HG03432 (cell line): ENCODE measurements at regions not wholly inside any gene's neighbourhood (a gene's known extent, or its start where the extent isn't known, plus 50 kb on each side); places are given as distances from the start of the nearest gene placed in this dataset.

Experiments
- ATAC-seq: cut with Tn5 transposase; IDR thresholded peaks from one replicate; pipeline ENCODE4 v1.9.1; 2021; ENCODE audit warnings: mild to moderate bottlenecking, moderate library complexity; ENCODE audit not compliant: unreplicated experiment

GRCh38 chr13:26942184-26942583, 181.6 kb upstream of the GPR12 start:
- no peak for ATAC-seq

- no peak for ATAC-seq
Observed at GRCh38 chr13:26941345-26942174, 181.0 kb upstream of the GPR12 start.

GRCh38 chr13:26934096-26934495, 173.5 kb upstream of the GPR12 start:
- ATAC-seq = no peak

GRCh38 chr13:26932465-26932864, 171.9 kb upstream of the GPR12 start:
- no peak for ATAC-seq

- peak; percentile 51 for ATAC-seq
Observed at GRCh38 chr13:26929971-26930730, 169.6 kb upstream of the GPR12 start.

- no peak for ATAC-seq
Observed at GRCh38 chr13:26927511-26927910, 166.9 kb upstream of the GPR12 start.

- no peak for ATAC-seq
Observed at GRCh38 chr13:26926371-26926770, 165.8 kb upstream of the GPR12 start.

- no peak for ATAC-seq
Observed at GRCh38 chr13:26923824-26924605, 163.4 kb upstream of the GPR12 start.

- no peak for ATAC-seq
Observed at GRCh38 chr13:26921918-26922317, 161.3 kb upstream of the GPR12 start.

- ATAC-seq = no peak
Observed at GRCh38 chr13:26920614-26921355, 160.2 kb upstream of the GPR12 start.

- ATAC-seq = no peak
Observed at GRCh38 chr13:26919732-26920131, 159.1 kb upstream of the GPR12 start.

GRCh38 chr13:26919311-26919710, 158.7 kb upstream of the GPR12 start:
- ATAC-seq = no peak

GRCh38 chr13:26914624-26915023, 154.0 kb upstream of the GPR12 start:
- ATAC-seq = peak; percentile 64

GRCh38 chr13:26914148-26914547, 153.6 kb upstream of the GPR12 start:
- ATAC-seq = no peak

- ATAC-seq = no peak
Observed at GRCh38 chr13:26910754-26911465, 150.3 kb upstream of the GPR12 start.

GRCh38 chr13:26909477-26909876, 148.9 kb upstream of the GPR12 start:
- no peak for ATAC-seq

GRCh38 chr13:26908126-26908525, 147.5 kb upstream of the GPR12 start:
- no peak for ATAC-seq

GRCh38 chr13:26899202-26899601, 138.6 kb upstream of the GPR12 start:
- no peak for ATAC-seq

GRCh38 chr13:26897706-26898550, 137.3 kb upstream of the GPR12 start:
- no peak for ATAC-seq
